ENCODE measurements at regions not wholly inside any gene's neighbourhood (a gene's known extent, or its start where the extent isn't known, plus 50 kb on each side); places are given as distances from the start of the nearest gene placed in this dataset.

DNA sequence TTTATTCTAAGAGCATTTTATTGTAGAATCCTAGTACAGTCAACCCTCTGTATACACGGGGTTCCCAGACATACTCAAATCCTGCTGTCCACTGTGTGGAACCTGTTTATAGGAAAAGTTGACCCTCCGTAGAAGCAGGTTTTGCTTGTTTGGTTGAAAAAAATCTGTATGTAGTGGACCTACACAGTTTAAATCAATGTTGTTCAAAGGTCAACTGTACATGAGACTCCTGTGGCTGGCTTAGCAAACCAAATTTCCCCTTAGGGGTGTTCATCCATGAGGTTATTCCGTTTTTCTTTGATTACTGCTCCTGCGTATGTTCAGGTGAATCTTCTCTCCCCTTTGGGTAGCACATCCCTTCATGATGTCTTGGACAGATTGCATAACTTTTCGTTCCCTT is 387.0 kb upstream of the ZFP64 start:
- in situ Hi-C loops (cut with MboI; ENCODE audit: low sequenced_read_pairs, unreplicated experiment) = no loop called here
- TF ChIP-seq, protein P1, sequence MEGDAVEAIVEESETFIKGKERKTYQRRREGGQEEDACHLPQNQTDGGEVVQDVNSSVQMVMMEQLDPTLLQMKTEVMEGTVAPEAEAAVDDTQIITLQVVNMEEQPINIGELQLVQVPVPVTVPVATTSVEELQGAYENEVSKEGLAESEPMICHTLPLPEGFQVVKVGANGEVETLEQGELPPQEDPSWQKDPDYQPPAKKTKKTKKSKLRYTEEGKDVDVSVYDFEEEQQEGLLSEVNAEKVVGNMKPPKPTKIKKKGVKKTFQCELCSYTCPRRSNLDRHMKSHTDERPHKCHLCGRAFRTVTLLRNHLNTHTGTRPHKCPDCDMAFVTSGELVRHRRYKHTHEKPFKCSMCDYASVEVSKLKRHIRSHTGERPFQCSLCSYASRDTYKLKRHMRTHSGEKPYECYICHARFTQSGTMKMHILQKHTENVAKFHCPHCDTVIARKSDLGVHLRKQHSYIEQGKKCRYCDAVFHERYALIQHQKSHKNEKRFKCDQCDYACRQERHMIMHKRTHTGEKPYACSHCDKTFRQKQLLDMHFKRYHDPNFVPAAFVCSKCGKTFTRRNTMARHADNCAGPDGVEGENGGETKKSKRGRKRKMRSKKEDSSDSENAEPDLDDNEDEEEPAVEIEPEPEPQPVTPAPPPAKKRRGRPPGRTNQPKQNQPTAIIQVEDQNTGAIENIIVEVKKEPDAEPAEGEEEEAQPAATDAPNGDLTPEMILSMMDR (IDR thresholded peaks at IDR 0.05; ENCODE audit: borderline replicate concordance, control extremely low read depth, extremely low read depth, insufficient read depth, missing control alignments) = no peak
- no peak for DNase-seq (ENCODE audit: low spot score)

DNA sequence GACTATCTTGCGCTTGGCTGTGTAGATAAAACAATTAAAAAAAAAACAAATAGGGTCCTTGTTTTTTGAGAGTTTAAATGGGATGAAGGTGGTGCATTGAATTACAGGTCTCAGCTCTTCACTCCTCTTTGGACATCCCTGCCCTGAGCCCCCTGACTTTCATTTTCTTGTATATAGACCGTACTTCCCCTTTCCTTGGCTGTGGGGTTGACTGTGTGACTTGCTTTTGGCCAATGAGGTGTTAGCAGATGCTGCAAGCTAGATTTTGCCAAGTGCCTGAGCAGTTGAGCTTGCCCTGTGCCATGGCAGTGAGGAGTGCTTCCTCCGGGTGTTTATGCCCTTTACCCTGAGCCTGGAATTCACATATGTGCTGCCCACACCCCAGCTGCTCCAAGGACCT is 386.1 kb upstream of the ZFP64 start:
- in situ Hi-C loops (cut with MboI; ENCODE audit: low sequenced_read_pairs, unreplicated experiment) = no loop called here
- TF ChIP-seq, protein P1 (IDR thresholded peaks at IDR 0.05; ENCODE audit: borderline replicate concordance, control extremely low read depth, extremely low read depth, insufficient read depth, missing control alignments) = no peak
- DNase-seq (ENCODE audit: low spot score) = no peak

DNA sequence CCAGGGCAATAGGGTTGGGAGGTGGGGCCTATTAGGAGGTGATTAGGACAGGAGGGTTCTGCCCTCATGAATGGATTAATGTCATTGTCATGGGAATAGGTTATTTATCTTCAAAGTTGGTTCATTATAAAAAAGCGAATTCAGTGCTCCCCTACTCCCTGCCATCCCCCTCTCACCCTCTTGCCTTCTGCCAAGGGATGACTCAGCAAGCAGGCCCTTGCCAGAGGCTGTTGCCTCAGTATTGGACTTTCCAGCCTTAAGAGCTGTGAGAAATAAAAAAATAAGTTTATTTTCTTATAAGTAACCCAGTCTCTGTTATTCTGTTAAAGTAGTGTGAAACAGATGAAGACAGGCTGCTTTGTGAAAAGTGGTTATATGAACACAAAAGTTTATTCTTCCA is 381.1 kb upstream of the ZFP64 start:
- in situ Hi-C loops (cut with MboI; ENCODE audit: low sequenced_read_pairs, unreplicated experiment) = no loop called here
- TF ChIP-seq, protein P1 (IDR thresholded peaks at IDR 0.05; ENCODE audit: borderline replicate concordance, control extremely low read depth, extremely low read depth, insufficient read depth, missing control alignments) = no peak
- no peak for DNase-seq (ENCODE audit: low spot score)

DNA sequence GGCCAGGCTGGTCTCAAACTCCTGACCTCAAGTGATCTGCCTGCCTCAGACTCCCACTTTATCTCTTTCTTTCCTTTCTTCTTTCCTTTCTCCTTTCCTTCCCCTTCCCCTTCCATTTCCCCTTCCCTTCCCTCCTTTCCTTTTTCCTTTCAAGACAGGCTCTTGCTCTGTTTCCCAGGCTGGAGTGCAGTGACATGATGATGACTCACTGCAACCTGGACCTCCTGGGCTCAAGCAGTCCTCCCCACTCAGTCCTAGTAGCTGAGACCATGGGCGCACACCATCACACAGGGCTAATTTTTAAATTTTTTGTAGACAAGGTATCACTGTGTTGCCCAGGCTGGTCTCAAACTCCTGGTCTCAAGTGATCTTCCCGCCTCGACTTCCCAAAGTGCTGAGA is 377.6 kb upstream of the ZFP64 start:
- in situ Hi-C loops (cut with MboI; ENCODE audit: low sequenced_read_pairs, unreplicated experiment) = no loop called here
- TF ChIP-seq, protein P1 (IDR thresholded peaks at IDR 0.05; ENCODE audit: borderline replicate concordance, control extremely low read depth, extremely low read depth, insufficient read depth, missing control alignments) = no peak
- DNase-seq (ENCODE audit: low spot score) = no peak

DNA sequence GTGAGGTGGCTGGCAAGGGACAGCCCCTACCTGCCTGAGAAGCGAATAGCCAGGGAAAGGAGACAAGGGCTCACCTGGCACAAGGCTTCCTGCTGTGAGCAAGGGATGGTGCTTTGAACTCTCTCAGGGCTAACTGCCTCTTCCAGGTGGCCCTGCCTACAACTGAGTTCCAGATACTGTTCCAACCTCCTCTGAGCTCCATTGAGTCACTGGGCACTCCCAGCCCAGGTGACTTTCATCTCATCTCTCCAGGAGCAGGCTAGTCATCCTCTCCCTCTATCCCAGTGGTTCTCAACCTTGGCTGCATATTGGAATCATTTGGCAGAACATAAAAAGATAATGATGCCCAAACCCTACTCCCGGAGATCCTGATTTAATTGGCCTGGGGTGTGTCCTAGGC is 374.0 kb upstream of the ZFP64 start:
- in situ Hi-C loops (cut with MboI; ENCODE audit: low sequenced_read_pairs, unreplicated experiment) = no loop called here

DNA sequence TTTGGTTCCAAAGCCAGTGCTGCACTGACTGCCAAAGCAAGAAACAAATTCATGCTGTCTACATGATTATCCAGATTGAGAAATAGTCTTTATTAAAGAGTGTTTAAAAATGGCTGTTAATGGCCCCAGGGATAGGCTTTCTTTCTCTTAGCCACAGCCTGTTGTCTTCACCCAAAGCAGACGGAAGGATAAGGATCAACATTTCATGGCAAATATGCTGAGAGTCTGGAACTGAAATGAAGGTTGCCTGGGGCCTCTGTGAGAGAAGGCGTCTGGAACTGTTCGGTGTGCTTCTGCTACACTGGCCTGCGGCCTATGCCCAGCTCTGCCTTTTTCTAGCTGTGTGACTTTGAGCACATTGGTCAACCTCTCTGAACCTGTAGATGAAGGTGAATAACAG is 373.0 kb upstream of the ZFP64 start:
- DNase-seq (ENCODE audit: low spot score) = no peak
- in situ Hi-C loops (cut with MboI; ENCODE audit: low sequenced_read_pairs, unreplicated experiment) = no loop called here
- TF ChIP-seq, protein P1 (IDR thresholded peaks at IDR 0.05; ENCODE audit: borderline replicate concordance, control extremely low read depth, extremely low read depth, insufficient read depth, missing control alignments) = no peak

More for the DNA sequence above, 374.0 kb upstream of the ZFP64 start:
- TF ChIP-seq, protein P1 (IDR thresholded peaks at IDR 0.05; ENCODE audit: borderline replicate concordance, control extremely low read depth, extremely low read depth, insufficient read depth, missing control alignments) = no peak
- DNase-seq (ENCODE audit: low spot score) = no peak

Measured in GM13976 (cell line).